Body of pancreas (tissue), 4 donors: ENCODE measurements at regions not wholly inside any gene's neighbourhood (a gene's known extent, or its start where the extent isn't known, plus 50 kb on each side); places are given as distances from the start of the nearest gene placed in this dataset.

Experiments used
- ATAC-seq: fragments of 150-250 bp; one replicate; pipeline ENCODE4 v1.9.1; 2016
- DNase-seq, 4 donors: peaks; one replicate each; pipeline ENCODE4 v3.0.0-alpha.2; 2019
- H3K27ac ChIP-seq, 4 donors: fragments of 200-600 bp; sonication (generic); 1 replicate in 3 of 4; 2 replicates in 1 of 4; pipeline versions ENCODE4 v1.5.1 to v1.6.1; 2016 to 2019; ENCODE audit warnings: mild to moderate bottlenecking in 1 of 4, mixed read lengths in 1 of 4, moderate library complexity in 1 of 4
- H3K27me3 ChIP-seq, 2 donors: fragments of 200-600 bp; sonication (generic); one replicate each; pipeline ENCODE4 v1.6.0; 2016; ENCODE audit warnings: mild to moderate bottlenecking in 1 of 2
- H3K36me3 ChIP-seq, 2 donors: fragments of 200-600 bp; sonication (generic); replicated peaks in 1 of 2; 2 replicates each; pipeline ENCODE4 v1.5.1; 2016; ENCODE audit warnings: low read depth in 2 of 2; ENCODE audit not compliant: insufficient read depth in 1 of 2
- H3K4me1 ChIP-seq: fragments of 200-600 bp; sonication (generic); one replicate; pipeline ENCODE4 v1.6.0; 2016
- H3K4me3 ChIP-seq, 2 donors: fragments of 200-600 bp; sonication (generic); 1 replicate in 1 of 2; 2 replicates in 1 of 2; pipeline ENCODE4 v1.5.1; 2016 to 2019
- H3K9me3 ChIP-seq, 3 donors: fragments of 200-600 bp; sonication (generic); 1 replicate in 2 of 3; 2 replicates in 1 of 3; pipeline ENCODE4 v1.5.1; 2016
- CTCF ChIP-seq, 7 experiments: fragments of 450-650 bp in 4 of 7; fragments of 200-600 bp in 3 of 7; sonication (generic) in 3 of 7; IDR thresholded peaks; one replicate each; pipeline ENCODE4 v1.5.1; 2016 to 2019; ENCODE audit warnings: antibody characterized with exemption in 7 of 7
- POLR2A ChIP-seq, 3 donors: fragments of 450-650 bp; IDR thresholded peaks; one replicate each; pipeline ENCODE4 v1.6.1; 2016; ENCODE audit warnings: antibody characterized with exemption in 3 of 3, mild to moderate bottlenecking in 2 of 3
- WGBS, 2 donors: methylation state at CpG; one replicate each; pipeline ENCODE4 v1.1.5; 2017; 5-methylcytosine and 5-hydroxymethylcytosine counted together
- intact Hi-C: fragments of 100-400 bp; cut with DNase I; formaldehyde crosslinking; loops from one replicate; pipeline ENCODE4 v1.15.1; 2023

- H3K27me3 ChIP-seq: no peaks in the 10 kb centered on the region
- no peak overlapping the region for H3K4me3 ChIP-seq
- no peak for ATAC-seq
- no peaks in the 10 kb centered on the region for H3K4me1 ChIP-seq
- no peak for DNase-seq
- H3K9me3 ChIP-seq: no peaks in the 10 kb centered on the region
- WGBS, 2 donors: 100% methylated on average over 1 of the region's 1 CpG; no CpG with 5 or more reads in 1 of the 2 donors
- intact Hi-C loops: no loop called here
- no peak overlapping the region for H3K27ac ChIP-seq
- no peak for TF ChIP-seq CTCF (IDR thresholded peaks at IDR 0.05)
- H3K36me3 ChIP-seq: no peaks in the 10 kb centered on the region
These were observed 857.3 kb upstream of the AMELY start for GRCh38 chrY:7768901-7769300.

- intact Hi-C loops: no loop called here
- Histone ChIP-seq H3K27me3 (no peaks in the 10 kb centered on the region), H3K4me3 (no peak overlapping the region), H3K36me3 (no peaks in the 10 kb centered on the region), H3K9me3 (no peaks in the 10 kb centered on the region), H3K4me1 (no peaks in the 10 kb centered on the region), H3K27ac (no peak overlapping the region)
- 61 to 65% methylated on average over 2 of the region's 2 CpGs for WGBS, 2 donors
- no peak for TF ChIP-seq CTCF (IDR thresholded peaks at IDR 0.05)
- no peak for TF ChIP-seq POLR2A (IDR thresholded peaks at IDR 0.05)
- DNase-seq (no peak), ATAC-seq (no peak)
These were observed 842.2 kb upstream of the AMELY start for GRCh38 chrY:7753711-7754110.

- ATAC-seq: no peak
- no peaks in the 10 kb centered on the region for H3K27me3 ChIP-seq
- WGBS, 2 donors: 77 to 100% methylated on average over 2 to 4 of the region's 4 CpGs
- H3K4me1 ChIP-seq: no peaks in the 10 kb centered on the region
- TF ChIP-seq CTCF (IDR thresholded peaks at IDR 0.05): no peak
- no peak for TF ChIP-seq POLR2A (IDR thresholded peaks at IDR 0.05)
- intact Hi-C loops: no loop called here
- no peak for DNase-seq
- no peak overlapping the region for H3K4me3 ChIP-seq
- H3K9me3 ChIP-seq: no peaks in the 10 kb centered on the region
- no peak overlapping the region for H3K27ac ChIP-seq
- H3K36me3 ChIP-seq: no peaks in the 10 kb centered on the region
These were observed 835.2 kb upstream of the AMELY start for GRCh38 chrY:7746781-7747180.

- WGBS, 2 donors: 89 to 100% methylated on average over 1 of the region's 1 CpG
- H3K27me3 ChIP-seq: no peaks in the 10 kb centered on the region
- H3K27ac ChIP-seq: no peak overlapping the region
- H3K4me1 ChIP-seq: no peaks in the 10 kb centered on the region
- ATAC-seq: no peak
- H3K9me3 ChIP-seq: no peaks in the 10 kb centered on the region
- TF ChIP-seq CTCF (IDR thresholded peaks at IDR 0.05) (no peak), POLR2A (IDR thresholded peaks at IDR 0.05) (no peak)
- no peak for DNase-seq
- intact Hi-C loops: no loop called here
- no peaks in the 10 kb centered on the region for H3K36me3 ChIP-seq
- no peak overlapping the region for H3K4me3 ChIP-seq
These were observed 834.0 kb upstream of the AMELY start for GRCh38 chrY:7745581-7745901.

- TF ChIP-seq POLR2A (IDR thresholded peaks at IDR 0.05): no peak
- TF ChIP-seq CTCF (IDR thresholded peaks at IDR 0.05): no peak
- ATAC-seq (no peak), DNase-seq (peak in 2 of 4 donors; percentile 8 to 10)
- 55 to 62% methylated on average over 2 of the region's 2 CpGs for WGBS, 2 donors
- no peaks in the 10 kb centered on the region for H3K4me1 ChIP-seq
- H3K27ac ChIP-seq: no peak overlapping the region
- intact Hi-C loops: no loop called here
- H3K9me3 ChIP-seq: no peaks in the 10 kb centered on the region
- no peaks in the 10 kb centered on the region for H3K36me3 ChIP-seq
- no peaks in the 10 kb centered on the region for H3K27me3 ChIP-seq
- H3K4me3 ChIP-seq: no peak overlapping the region
These were observed 833.4 kb upstream of the AMELY start for GRCh38 chrY:7744691-7745580.
